Activated T-helper 9 cell treated with anti-CD3 and anti-CD28 coated beads, Interleukin-2, amount 50 U/mL, for 16 hours (primary cell): ENCODE measurements at regions not wholly inside any gene's neighbourhood (a gene's known extent, or its start where the extent isn't known, plus 50 kb on each side); places are given as distances from the start of the nearest gene placed in this dataset.

Experiments used
- DNase-seq: peaks from one replicate; pipeline ENCODE4 v3.0.0-alpha.2; 2020; ENCODE audit warnings: low read depth

DNA sequence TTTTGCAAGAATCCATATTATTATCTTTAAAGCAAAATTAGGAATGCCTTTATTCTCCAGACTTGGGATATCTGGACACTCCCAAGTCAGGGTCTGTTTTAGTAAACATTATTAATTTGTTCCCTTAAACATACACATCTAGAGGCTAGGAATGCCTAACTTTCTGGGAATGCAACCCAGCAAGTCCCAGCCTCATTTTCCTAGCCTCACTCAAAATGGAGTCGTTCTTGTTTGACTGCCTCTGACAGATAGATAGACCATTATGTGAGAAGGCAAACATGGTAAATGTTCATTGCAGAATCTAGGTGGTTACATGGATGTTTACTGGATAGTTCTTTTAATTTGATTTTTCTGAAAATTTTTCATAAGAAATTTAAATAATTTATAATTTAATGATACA lies 54.7 kb upstream of the FOXN2 start:
- DNase-seq: no peak

DNA sequence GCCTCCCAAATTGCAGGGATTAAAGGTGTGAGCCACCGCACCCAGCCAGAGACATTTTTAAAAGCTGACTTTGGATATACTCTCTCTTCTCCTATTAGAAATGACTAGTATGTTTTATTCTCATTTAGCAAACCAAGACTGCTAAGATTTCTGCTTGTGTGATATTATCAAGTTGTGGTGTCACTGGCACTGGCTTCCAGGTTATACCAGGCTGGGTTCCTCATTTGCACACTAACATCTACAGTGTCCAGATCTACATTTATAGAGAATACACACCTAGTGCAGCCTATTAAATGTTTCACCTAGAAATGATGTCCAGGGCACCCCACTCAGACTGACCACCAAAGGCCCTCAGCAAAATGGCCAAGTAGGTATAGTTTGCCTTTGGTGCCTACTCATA lies 49.9 kb upstream of the FOXN2 start:
- DNase-seq: no peak
